ENCODE measurements at regions not wholly inside any gene's neighbourhood (a gene's known extent, or its start where the extent isn't known, plus 50 kb on each side); places are given as distances from the start of the nearest gene placed in this dataset.

DNA sequence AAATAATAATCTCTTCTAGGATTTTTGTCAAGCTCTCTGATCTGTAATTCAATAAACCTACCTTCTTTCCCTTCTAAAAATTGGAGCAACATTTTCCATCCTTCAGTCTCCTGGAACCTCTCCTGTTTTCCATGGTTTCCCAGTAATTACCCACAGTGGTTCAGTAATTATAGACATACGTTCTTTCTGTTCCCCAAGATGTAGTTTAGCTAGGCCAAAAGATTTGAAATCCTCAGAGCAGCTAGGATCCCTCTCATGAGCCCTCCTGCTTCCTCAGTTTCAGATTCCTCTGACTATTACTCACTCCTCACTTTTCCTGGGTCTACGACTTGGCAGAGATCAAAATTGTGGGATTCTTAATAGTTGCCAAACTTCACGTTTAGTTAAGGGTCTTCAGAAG, 76.9 kb upstream of the IGSF10 start (continued):
- TF ChIP-seq, protein P1, sequence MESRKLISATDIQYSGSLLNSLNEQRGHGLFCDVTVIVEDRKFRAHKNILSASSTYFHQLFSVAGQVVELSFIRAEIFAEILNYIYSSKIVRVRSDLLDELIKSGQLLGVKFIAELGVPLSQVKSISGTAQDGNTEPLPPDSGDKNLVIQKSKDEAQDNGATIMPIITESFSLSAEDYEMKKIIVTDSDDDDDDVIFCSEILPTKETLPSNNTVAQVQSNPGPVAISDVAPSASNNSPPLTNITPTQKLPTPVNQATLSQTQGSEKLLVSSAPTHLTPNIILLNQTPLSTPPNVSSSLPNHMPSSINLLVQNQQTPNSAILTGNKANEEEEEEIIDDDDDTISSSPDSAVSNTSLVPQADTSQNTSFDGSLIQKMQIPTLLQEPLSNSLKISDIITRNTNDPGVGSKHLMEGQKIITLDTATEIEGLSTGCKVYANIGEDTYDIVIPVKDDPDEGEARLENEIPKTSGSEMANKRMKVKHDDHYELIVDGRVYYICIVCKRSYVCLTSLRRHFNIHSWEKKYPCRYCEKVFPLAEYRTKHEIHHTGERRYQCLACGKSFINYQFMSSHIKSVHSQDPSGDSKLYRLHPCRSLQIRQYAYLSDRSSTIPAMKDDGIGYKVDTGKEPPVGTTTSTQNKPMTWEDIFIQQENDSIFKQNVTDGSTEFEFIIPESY (IDR thresholded peaks at IDR 0.05; ENCODE audit: extremely low read depth, insufficient replicate concordance, low read length) = no peak
- TF ChIP-seq, protein P2, sequence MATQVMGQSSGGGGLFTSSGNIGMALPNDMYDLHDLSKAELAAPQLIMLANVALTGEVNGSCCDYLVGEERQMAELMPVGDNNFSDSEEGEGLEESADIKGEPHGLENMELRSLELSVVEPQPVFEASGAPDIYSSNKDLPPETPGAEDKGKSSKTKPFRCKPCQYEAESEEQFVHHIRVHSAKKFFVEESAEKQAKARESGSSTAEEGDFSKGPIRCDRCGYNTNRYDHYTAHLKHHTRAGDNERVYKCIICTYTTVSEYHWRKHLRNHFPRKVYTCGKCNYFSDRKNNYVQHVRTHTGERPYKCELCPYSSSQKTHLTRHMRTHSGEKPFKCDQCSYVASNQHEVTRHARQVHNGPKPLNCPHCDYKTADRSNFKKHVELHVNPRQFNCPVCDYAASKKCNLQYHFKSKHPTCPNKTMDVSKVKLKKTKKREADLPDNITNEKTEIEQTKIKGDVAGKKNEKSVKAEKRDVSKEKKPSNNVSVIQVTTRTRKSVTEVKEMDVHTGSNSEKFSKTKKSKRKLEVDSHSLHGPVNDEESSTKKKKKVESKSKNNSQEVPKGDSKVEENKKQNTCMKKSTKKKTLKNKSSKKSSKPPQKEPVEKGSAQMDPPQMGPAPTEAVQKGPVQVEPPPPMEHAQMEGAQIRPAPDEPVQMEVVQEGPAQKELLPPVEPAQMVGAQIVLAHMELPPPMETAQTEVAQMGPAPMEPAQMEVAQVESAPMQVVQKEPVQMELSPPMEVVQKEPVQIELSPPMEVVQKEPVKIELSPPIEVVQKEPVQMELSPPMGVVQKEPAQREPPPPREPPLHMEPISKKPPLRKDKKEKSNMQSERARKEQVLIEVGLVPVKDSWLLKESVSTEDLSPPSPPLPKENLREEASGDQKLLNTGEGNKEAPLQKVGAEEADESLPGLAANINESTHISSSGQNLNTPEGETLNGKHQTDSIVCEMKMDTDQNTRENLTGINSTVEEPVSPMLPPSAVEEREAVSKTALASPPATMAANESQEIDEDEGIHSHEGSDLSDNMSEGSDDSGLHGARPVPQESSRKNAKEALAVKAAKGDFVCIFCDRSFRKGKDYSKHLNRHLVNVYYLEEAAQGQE (IDR thresholded peaks at IDR 0.05; ENCODE audit: low read depth) = no peak
- TF ChIP-seq ELF1 (IDR thresholded peaks at IDR 0.05; ENCODE audit: borderline replicate concordance, low read depth) (no peak), SIN3A (IDR thresholded peaks at IDR 0.05; ENCODE audit: low read depth) (no peak), FOSL1 (IDR thresholded peaks at IDR 0.05; ENCODE audit: low read depth) (no peak)

DNA sequence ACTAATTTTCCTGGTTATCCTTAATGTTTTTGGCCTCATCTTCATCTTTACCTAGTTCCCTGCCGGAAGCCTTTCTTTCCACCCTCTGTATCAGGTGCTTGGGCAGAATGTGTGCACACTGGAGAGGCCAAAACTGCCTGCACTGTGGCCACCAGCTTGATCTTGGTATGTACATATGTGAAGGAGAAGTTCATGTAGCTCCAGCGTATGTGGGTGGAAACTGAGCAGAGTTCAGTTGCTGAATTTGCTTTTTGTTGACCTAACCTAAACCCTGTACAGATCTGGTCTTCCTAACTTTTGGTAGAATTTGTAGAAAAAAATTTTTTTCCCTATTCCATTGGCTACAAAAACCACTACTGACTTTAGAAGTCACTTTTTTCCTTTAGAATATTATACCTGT, 65.9 kb upstream of the IGSF10 start:
- no peak overlapping the region for H3K4me2 ChIP-seq (ENCODE audit: low read length)
- no peak overlapping the region for H3K27ac ChIP-seq (ENCODE audit: low read depth, low read length)
- intact Hi-C loops (cut with micrococcal nuclease) = no loop called here
- H3K9me3 ChIP-seq (ENCODE audit: control insufficient read depth in 1 of 2, insufficient read depth in 1 of 2, low read depth in 1 of 2, low read length in 2 of 2) = no peaks in the 10 kb centered on the region
- POLR2A ChIA-PET = no interaction called here
- no peaks in the 10 kb centered on the region for H4K20me1 ChIP-seq (ENCODE audit: insufficient read depth)
- H3K36me3 ChIP-seq (ENCODE audit: control insufficient read depth in 1 of 2, insufficient read depth in 2 of 2, low read length in 2 of 2) = no peaks in the 10 kb centered on the region
- no peak overlapping the region for H2AFZ ChIP-seq (ENCODE audit: low read depth, low read length, poor library complexity, severe bottlenecking)
- no peaks in the 10 kb centered on the region for H3K27me3 ChIP-seq (ENCODE audit: insufficient read depth, low read length)
- H3K9ac ChIP-seq (ENCODE audit: low read length) = no peak overlapping the region
- H3K4me1 ChIP-seq (ENCODE audit: control insufficient read depth in 1 of 2, insufficient read depth in 2 of 2, low read length in 2 of 2) = no peaks in the 10 kb centered on the region
- no peak for DNase-seq (ENCODE audit: low read depth, low spot score)
- TF ChIP-seq ZNF274 (IDR thresholded peaks at IDR 0.05; ENCODE audit: low read depth, low read length) (no peak), EGR1 (IDR thresholded peaks at IDR 0.05; ENCODE audit: low read depth) (no peak), TCF7L2 (IDR thresholded peaks at IDR 0.05; ENCODE audit: borderline replicate concordance, extremely low read depth, insufficient read depth, insufficient read length) (no peak), CEBPB (IDR thresholded peaks at IDR 0.05; ENCODE audit: low read depth) (no peak), RAD21 (IDR thresholded peaks at IDR 0.05; ENCODE audit: low read depth) (no peak), CBX3 (IDR thresholded peaks at IDR 0.05; ENCODE audit: low read depth) (no peak)
- TF ChIP-seq, protein P3, sequence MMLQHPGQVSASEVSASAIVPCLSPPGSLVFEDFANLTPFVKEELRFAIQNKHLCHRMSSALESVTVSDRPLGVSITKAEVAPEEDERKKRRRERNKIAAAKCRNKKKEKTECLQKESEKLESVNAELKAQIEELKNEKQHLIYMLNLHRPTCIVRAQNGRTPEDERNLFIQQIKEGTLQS (IDR thresholded peaks at IDR 0.05) = no peak
- no TSS peak for BruUV-seq (replicated peaks)
- H3K79me2 ChIP-seq (ENCODE audit: insufficient read depth, low read length) = no peaks in the 10 kb centered on the region
- CTCF ChIA-PET = no interaction called here
- no peak overlapping the region for H3K4me3 ChIP-seq (replicated peaks in 1 of 2; ENCODE audit: low read depth in 1 of 2, low read length in 2 of 2)
- no peaks in the 10 kb centered on the region for H3K9me2 ChIP-seq (ENCODE audit: insufficient read depth)
- RAD21 ChIA-PET (ENCODE audit: low non-redundant PET in 1 of 2, low total read pairs in 2 of 2, uncharacterized antibody in 2 of 2, unreplicated experiment in 2 of 2) = no interaction called here
- no peak for ATAC-seq

All from HCT116 (cell line).